GM12872 (cell line): ENCODE measurements at regions not wholly inside any gene's neighbourhood (a gene's known extent, or its start where the extent isn't known, plus 50 kb on each side); places are given as distances from the start of the nearest gene placed in this dataset.

Experiments used
- TF ChIP-seq, protein P1 (sequence below): IDR thresholded peaks from 3 replicates; pipeline ENCODE4 v1.5.1; 2011; ENCODE audit warnings: low read depth, mild to moderate bottlenecking, low read length, moderate library complexity; ENCODE audit not compliant: insufficient read depth

GRCh38 chr9:1300941-1301340, 250.8 kb downstream of the DMRT2 start:
- TF ChIP-seq, protein P1, sequence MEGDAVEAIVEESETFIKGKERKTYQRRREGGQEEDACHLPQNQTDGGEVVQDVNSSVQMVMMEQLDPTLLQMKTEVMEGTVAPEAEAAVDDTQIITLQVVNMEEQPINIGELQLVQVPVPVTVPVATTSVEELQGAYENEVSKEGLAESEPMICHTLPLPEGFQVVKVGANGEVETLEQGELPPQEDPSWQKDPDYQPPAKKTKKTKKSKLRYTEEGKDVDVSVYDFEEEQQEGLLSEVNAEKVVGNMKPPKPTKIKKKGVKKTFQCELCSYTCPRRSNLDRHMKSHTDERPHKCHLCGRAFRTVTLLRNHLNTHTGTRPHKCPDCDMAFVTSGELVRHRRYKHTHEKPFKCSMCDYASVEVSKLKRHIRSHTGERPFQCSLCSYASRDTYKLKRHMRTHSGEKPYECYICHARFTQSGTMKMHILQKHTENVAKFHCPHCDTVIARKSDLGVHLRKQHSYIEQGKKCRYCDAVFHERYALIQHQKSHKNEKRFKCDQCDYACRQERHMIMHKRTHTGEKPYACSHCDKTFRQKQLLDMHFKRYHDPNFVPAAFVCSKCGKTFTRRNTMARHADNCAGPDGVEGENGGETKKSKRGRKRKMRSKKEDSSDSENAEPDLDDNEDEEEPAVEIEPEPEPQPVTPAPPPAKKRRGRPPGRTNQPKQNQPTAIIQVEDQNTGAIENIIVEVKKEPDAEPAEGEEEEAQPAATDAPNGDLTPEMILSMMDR, result no peak

- TF ChIP-seq, protein P1, result no peak
Measured at GRCh38 chr9:1303932-1304331, 253.8 kb downstream of the DMRT2 start.

GRCh38 chr9:1311462-1312042, 261.4 kb downstream of the DMRT2 start:
- TF ChIP-seq, protein P1, result no peak

GRCh38 chr9:1319436-1319835, 269.3 kb downstream of the DMRT2 start:
- TF ChIP-seq, protein P1, result no peak

- TF ChIP-seq, protein P1, result no peak
Measured at GRCh38 chr9:1320051-1320557, 269.9 kb downstream of the DMRT2 start.

GRCh38 chr9:1320607-1321195, 270.5 kb downstream of the DMRT2 start:
- TF ChIP-seq, protein P1, result no peak

DNA sequence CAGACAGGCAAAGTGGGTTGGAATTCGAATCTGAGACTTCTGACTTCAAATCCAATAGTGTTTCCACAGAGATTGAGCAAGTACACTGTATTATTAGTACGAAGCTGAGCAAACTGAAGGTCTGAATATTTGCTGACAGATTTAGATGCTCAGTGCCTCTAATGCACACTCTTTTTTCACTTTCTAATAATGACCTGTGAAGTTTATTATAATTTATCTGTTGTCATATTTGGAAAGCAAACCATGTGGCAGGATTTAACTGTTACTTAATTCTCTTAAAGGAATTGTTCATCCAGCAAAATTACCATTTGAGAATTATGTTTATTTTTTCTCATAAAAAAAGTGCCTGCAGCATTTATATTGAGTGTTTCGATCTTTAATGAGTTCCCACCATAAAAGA, 277.3 kb downstream of the DMRT2 start:
- TF ChIP-seq, protein P1, result no peak
